Transverse colon (tissue), 4 donors: ENCODE measurements at regions not wholly inside any gene's neighbourhood (a gene's known extent, or its start where the extent isn't known, plus 50 kb on each side); places are given as distances from the start of the nearest gene placed in this dataset.

Experiments used
- CTCF ChIP-seq, 5 experiments: fragments of 200-600 bp in 3 of 5; fragments of 450-650 bp in 2 of 5; sonication (generic) in 3 of 5; IDR thresholded peaks; 1 replicate in 2 of 5; 2 replicates in 3 of 5; pipeline ENCODE4 v1.5.1; 2016 to 2017; ENCODE audit warnings: antibody characterized with exemption in 5 of 5, inconsistent platforms in 3 of 5, mild to moderate bottlenecking in 2 of 5, moderate library complexity in 1 of 5
- POLR2AphosphoS5 ChIP-seq, 3 donors: sonication (generic); formaldehyde crosslinking; IDR thresholded peaks; one replicate each; pipeline ENCODE4 v1.6.1; 2016; ENCODE audit warnings: antibody characterized with exemption in 3 of 3

GRCh38 chr11:103714246-103714645, 322.2 kb upstream of the DDI1 start:
- TF ChIP-seq CTCF (IDR thresholded peaks at IDR 0.05) (no peak), POLR2AphosphoS5 (IDR thresholded peaks at IDR 0.05) (no peak)
